LNCaP clone FGC (cell line): ENCODE measurements at regions not wholly inside any gene's neighbourhood (a gene's known extent, or its start where the extent isn't known, plus 50 kb on each side); places are given as distances from the start of the nearest gene placed in this dataset.
"Not testable (repeated sequence)": the region's sequence is repeated elsewhere in the genome, so short reads cannot be mapped to it uniquely, and the experiment has no call there.

Experiments
- DNase-seq: peaks from one replicate; pipeline ENCODE4 v3.0.0-alpha.2; 2011; ENCODE audit warnings: low read depth
- H3K4me3 ChIP-seq: 2 replicates; pipeline ENCODE4 v1.5.1; 2011; ENCODE audit warnings: mild to moderate bottlenecking, low read depth, low read length, control low read depth
- CTCF ChIP-seq: IDR thresholded peaks from 2 replicates; pipeline ENCODE4 v1.5.1; 2012; ENCODE audit warnings: mild to moderate bottlenecking; ENCODE audit not compliant: control insufficient read depth, insufficient read depth; ENCODE audit errors: extremely low read depth

DNA sequence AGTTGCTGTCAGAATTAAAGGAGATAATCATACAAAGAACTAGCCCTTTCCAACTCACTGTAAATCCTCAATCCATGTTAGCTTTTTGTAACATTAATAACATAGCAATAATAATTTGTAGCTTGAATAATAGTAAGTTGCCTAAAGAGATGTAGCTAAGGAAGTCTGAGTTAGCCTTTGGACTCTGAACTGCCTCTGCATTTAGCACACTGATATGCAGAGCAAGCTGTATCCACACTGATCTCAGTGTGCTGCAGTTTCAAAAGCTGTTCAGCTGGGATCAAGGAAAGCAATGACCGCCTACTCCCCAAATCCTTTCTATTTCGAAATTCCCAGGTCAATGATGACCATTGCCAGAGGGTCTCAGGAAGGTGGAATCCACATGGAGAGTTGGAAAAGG, 99.3 kb upstream of the IFNG-AS1 start:
- TF ChIP-seq CTCF: no peak
- H3K4me3 ChIP-seq: no peak overlapping the region
- DNase-seq: no peak

DNA sequence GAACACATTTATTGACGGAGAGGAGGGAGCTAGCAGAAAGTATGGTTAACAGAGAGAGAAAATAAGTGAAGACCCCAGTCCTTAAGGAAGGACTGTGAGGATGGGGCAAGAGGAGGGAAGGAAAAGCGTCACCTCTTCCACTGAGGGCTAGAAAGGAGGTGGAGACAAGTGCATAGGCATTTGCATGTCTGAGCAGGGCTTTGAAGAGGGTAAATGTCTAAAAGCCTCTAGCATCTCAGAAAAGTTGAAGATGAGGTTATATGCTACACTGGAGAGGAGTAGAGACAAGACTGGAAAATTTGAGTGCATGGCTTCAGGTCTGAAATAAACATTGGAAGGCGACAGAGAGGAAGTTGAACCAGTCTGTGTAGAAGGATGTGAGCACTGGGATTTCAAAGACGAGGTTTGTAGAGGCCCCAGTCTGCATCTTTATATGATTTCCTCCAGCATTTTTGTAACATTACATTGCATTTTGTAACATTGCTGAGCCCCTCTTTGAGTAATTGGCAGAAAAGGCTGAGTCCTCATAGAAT, 98.5 kb upstream of the IFNG-AS1 start:
- H3K4me3 ChIP-seq: no peak overlapping the region
- DNase-seq: no peak
- TF ChIP-seq CTCF: no peak

DNA sequence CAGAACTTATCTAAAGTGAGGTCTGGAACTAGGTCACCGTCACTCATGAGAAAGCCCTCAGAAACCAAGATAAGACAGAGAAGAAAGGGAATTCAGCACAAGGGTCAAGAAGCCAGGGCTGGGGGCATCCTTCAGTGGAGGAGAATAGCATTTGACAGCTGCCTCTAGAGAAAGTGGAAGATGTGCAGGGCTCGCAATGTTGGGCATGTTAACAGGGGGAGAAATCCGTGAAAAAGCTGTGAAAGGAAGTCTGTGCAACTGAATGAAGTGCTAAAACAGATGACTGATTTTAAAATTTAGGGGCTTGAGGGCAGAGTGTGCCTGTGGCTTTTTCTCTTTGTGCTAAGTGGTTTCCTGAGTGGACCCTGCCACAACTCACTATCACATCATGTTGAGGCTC, 97.7 kb upstream of the IFNG-AS1 start:
- TF ChIP-seq CTCF: no peak
- H3K4me3 ChIP-seq: no peak overlapping the region
- no peak for DNase-seq

GRCh38 chr12:67892259-67893021, 96.8 kb upstream of the IFNG-AS1 start:
- no peak for DNase-seq
- no peak for TF ChIP-seq CTCF
- no peak overlapping the region for H3K4me3 ChIP-seq

DNA sequence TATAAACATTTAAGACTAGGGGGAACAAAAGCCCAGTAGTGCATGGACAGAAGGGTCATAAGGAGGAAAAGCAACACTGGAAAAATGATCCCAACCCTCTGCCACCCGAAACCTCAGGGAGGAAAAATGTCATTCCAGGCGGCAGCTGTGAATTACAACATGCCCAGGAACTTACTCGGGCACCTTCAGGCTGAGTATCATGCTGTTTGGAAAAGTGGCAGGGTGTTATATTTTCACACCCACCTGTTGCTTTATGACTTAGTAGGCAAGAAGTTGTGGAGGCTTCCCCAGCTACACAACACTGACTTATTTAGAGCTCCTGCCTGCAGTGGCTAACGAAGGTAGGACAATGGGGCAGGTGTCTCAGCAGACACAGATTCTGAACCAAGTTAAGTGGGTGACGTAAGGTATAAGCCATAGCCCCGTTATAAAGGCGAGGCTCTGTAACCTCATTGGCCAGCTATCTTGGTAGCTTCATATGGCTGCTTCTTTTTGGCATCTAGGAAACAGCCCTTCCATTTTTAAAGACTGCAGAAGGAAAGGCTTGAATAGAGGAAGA, 96.1 kb upstream of the IFNG-AS1 start:
- TF ChIP-seq CTCF: no peak
- no peak for DNase-seq
- no peak overlapping the region for H3K4me3 ChIP-seq

- DNase-seq: not testable (repeated sequence)
Measured at GRCh38 chr12:67900418-67900817, 88.8 kb upstream of the IFNG-AS1 start.

GRCh38 chr12:67909091-67909531, 80.1 kb upstream of the IFNG-AS1 start:
- TF ChIP-seq CTCF: no peak
- no peak for DNase-seq

More at GRCh38 chr12:67900418-67900817, 88.8 kb upstream of the IFNG-AS1 start:
- not testable (repeated sequence) for H3K4me3 ChIP-seq

More at GRCh38 chr12:67909091-67909531, 80.1 kb upstream of the IFNG-AS1 start:
- H3K4me3 ChIP-seq: no peak overlapping the region
